HG03135 (cell line): ENCODE measurements at regions not wholly inside any gene's neighbourhood (a gene's known extent, or its start where the extent isn't known, plus 50 kb on each side); places are given as distances from the start of the nearest gene placed in this dataset.

Experiments
- ATAC-seq: cut with Tn5 transposase; IDR thresholded peaks from one replicate; pipeline ENCODE4 v1.9.1; 2021; ENCODE audit warnings: mild to moderate bottlenecking, moderate library complexity; ENCODE audit not compliant: unreplicated experiment

DNA sequence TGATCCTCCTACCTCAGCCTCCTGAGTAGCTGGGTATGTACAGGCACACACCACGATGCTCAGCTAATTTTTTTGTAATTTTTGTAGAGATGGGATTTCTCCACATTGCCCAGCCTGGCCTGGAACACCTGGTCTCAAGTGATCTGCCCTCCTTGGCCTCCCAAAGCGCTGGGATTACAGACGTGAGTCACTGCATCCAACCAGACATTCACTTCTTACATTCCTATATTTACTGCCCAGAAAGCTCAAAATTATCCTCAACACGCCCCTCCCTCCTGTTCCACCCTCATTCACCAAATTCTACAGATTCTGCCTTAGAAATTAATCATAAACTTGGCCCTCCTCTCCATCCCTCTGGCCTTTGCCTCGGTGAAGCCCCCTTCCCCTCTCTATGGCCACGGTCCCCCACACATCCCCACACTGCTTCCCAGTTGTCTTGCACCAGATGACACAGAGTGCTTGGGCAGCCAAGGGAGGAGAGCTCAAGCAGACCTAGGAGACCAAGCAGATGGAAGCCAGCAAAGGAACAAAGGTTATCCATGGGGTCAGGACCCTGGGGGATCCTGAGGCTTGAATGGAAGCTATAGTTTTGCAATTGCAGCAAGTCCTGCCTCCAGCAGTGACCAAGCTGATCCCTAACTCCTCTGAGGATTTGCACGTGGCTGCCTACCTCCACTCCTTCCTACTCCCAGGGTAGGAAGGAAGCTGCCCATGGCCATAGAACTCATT is 213.2 kb upstream of the FOXN3 start:
- no peak for ATAC-seq

GRCh38 chr14:89629383-89629782 is 212.3 kb upstream of the FOXN3 start:
- ATAC-seq = no peak

DNA sequence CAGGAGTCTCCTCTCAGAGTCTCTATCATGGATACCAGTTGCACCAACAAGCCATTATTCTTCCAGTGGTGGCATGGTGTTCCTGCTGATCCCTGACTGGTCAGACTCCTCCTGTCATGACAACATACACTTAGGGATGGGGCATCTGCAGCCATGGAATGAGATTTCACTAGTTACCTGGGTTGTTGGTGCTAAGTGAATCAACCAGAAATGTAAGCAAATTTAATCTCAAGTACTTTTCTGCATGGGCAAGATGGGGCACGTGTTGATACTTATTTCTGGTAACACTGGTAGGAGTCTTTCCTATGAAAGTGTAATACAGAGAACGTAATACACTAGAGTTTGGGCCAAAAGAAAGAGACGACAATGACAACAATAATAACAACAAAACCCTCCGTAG is 211.5 kb upstream of the FOXN3 start:
- ATAC-seq = no peak

DNA sequence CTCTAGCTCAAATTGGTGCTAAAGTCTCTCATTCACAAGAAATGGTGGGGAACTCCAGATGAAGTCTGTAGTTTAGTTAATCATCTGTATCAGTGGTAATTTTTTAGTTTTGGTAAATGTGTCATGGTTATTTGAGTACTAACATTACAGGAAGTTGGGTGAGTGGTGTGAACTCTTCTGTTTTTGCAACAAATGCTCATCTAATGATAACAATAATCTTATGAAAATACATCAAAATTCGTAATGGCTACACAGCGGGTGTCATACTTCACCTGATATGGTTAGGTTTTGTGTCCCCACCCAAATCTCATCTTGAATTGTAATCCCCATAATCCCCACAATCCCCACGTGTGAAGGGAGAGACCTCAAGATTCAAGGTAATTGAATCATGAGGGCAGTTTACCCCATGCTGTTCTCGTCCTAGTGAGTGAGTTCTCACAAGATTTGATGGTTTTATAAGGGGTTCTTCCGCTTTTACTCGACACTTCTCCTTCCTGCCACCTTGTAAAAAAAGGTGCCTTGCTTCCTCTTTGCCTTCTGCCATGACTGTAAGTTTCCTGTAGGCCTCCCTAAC is 209.3 kb upstream of the FOXN3 start:
- ATAC-seq = no peak

DNA sequence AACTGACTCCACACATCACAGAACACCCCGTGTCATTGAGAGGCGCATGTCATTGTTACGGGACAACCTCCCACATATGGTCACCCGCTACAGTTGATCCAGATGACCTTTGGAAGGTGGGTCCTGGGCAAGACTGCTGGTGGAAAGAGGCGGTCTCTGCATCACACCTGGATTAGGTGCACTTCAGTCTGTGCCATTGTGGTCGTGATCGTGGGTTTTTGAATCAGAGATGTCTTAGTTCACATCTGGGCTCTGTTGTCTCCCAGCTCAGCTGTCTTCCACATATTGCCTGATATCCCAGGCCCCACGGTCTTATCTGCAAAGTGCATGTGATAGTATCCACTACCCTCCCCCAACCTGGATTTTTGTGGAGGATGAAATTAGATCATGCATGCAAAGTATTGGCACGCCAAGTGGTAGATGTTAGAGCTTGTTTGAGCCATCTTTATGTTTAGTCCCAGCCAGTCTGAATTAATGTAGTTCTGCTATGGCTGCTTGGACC is 208.7 kb upstream of the FOXN3 start:
- no peak for ATAC-seq

DNA sequence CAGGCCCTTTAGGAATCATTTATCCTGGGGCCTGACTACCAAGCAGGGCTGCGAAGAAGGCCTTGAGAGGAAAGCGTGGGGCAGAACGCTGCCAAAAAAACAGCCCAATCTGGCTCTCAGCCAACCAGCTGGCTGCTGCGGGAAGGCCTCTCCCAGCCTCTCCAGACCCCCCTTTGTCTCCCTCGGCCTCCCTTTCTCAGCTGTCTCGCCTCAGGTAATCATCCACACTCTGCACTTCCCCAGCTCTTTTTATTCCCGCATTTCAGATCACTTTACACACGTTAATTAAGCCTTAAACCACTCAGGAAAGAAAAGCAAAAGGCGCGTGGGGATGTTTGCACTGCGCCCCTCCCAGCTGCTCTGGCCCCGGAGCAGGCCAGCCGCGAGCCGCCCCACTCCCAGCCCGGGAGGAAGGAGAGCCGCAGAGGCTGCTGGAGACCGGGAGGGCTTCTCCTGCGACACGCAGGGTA is 208.2 kb upstream of the FOXN3 start:
- no peak for ATAC-seq

DNA sequence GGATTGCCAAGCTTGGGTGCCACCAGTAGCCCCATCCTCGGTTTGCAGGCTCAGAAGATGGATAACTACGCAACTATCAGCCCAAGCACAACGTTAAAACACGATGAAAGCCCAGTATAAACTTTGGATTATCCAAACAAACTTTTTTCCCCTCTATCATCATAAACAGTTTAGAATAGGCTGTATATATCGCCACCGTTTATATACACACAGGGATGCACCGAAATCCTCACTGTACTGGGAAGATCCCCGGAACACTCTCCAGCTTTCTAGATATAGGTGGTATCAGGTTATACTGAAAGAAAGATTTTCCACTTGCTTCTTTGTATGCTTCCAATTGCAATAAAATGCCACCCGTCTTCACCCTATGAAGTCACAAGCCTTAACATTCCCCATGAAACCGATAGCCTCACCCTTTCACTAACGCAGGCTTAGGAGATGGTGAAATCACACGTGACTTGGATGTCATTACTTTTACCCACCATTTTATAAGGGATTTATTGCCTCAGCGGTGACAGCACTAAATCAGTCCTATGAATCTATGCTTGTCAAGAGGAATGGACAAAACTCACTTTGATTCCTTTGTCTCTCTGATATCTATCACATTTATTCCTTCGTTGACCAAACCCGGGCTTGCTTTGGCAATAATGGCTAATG is 207.6 kb upstream of the FOXN3 start:
- no peak for ATAC-seq

- ATAC-seq = no peak
Measured at GRCh38 chr14:89621791-89622638, 205.0 kb upstream of the FOXN3 start.

- no peak for ATAC-seq
Measured at GRCh38 chr14:89621009-89621421, 204.0 kb upstream of the FOXN3 start.

DNA sequence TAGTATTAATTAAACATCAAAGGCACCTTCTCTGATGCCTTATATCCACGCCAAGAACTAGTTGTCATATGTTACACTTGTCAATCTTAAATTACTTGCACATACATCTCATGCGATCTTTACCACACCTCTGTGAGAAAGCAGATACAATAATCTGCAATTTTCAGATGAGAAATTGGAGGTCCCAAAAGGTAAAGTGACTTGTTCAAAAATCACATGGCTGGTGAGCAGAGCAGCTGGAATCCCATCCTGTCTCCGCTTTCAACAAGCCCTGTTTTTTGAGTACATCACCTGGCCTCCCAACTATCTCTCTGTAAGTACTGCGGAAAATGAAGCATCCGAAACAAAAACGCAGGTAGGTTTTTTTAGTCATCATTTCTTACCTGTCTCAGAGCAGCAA is 203.4 kb upstream of the FOXN3 start:
- ATAC-seq = no peak

GRCh38 chr14:89619596-89619995 is 202.6 kb upstream of the FOXN3 start:
- ATAC-seq = no peak

- peak; percentile 47 for ATAC-seq
Measured at GRCh38 chr14:89618811-89619551, 201.9 kb upstream of the FOXN3 start.

DNA sequence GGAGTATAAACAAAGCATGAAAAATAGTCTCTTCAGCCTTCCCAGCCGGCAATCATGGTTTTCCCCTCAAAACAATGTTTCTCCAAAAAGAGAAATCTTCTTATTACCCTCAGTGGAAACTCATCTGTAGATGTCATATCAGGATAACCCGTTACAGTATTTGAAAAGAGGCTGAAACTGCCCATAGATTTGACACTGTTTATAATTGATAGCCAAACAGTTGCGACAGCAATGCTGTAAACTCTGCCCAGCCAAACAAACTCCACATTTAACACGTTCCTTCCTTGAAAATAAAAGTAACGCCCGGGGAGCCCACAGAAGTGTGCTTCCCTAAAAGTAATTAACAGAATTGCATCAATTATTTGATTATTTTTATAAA is 201.3 kb upstream of the FOXN3 start:
- no peak for ATAC-seq

DNA sequence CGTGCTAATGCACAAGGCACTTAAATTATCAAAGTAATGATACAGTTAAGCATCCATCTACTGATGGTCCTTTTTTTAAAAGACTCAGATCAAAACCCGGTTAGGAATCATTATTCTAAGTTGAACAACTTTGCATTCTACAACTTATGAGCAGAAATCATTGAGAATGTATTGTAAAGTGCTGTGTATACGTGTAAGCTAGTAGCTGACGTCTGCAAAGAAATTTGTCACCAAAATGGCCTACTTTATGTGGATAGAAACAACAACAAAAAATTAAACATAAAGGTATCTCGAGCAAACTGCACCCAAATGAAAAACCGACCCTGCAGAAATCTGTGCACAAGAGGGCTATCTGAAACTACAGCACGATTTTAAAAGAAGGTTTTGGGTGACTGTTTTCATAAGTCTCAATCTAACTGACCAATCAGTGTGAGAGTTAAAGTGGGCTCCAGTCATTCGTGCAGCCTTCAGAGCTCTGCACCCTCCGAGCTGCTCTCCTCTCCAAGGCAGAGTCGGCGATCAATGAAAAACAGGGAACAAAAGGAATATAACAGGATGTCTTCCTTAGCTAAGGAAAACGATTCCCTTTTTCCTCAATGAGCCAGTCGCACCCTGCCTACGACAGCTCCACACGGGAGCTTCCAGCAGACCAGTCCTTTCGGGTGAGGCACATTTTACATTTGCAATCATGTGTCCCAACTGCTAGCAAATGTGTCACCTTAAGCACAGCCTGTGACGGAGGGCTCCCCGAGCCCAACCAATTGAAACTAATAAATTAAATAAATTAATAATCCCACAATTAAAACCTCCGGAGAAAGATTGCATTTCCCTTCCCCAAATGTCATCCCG is 200.7 kb upstream of the FOXN3 start:
- ATAC-seq = peak; percentile 31

DNA sequence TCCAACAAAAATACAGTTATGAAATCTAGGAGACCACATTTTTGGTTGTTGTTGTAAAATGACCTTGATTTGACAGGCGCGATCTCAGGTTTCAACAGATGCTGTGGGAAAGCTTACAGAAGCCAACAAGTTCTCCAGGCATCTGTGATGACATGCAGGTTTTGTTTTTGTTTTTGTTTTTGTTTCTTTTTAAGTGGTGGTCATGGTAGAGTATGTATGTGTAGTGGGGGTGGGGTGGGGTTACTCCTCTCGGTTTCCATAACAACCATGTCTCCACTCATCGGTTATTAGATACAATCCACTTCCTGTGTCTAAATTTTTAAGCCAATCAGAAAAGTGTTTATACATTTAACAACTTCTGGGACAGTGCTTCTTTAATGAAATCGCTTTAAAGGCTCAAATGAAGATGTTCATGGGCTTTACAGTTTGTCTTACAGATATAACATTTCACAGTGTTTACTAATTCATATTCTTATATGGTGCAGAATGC is 199.9 kb upstream of the FOXN3 start:
- peak; percentile 49 for ATAC-seq

DNA sequence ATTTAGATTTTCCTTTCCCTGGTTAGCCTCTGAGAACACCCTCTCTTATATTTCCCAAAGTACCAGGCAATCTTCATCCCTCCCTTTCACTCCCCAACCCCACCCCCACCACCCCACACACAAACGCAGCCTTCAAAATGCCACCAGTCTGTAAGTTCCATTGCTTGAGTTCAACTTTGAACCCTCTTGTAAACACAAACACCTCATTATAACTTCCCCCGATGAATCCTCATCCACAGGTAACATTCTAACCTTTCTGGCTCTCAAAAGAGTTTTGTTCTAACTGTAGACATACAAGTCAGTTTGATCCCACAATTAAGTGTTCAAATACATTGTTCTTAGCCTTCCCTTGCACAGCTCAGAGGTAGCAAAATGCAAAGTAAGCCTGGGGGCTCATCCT is 199.4 kb upstream of the FOXN3 start:
- no peak for ATAC-seq

DNA sequence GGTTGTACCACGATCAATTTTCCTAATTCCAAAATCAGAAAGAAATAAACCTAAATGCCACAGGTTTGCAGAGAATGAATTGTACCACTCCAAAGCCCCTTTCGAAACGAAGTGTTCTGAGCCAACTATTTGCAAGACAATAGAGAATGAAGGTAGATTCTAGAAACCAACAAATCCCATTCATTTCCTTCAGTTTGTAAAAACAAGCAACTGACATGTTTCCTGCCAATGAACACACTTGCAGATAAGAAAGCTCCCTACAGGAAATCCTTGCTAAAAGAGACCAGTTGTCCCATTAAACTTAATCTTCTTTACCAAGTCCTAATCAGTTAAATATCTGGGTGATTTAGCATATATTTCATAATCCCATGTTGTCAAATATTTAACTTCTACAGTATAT is 198.4 kb upstream of the FOXN3 start:
- no peak for ATAC-seq

DNA sequence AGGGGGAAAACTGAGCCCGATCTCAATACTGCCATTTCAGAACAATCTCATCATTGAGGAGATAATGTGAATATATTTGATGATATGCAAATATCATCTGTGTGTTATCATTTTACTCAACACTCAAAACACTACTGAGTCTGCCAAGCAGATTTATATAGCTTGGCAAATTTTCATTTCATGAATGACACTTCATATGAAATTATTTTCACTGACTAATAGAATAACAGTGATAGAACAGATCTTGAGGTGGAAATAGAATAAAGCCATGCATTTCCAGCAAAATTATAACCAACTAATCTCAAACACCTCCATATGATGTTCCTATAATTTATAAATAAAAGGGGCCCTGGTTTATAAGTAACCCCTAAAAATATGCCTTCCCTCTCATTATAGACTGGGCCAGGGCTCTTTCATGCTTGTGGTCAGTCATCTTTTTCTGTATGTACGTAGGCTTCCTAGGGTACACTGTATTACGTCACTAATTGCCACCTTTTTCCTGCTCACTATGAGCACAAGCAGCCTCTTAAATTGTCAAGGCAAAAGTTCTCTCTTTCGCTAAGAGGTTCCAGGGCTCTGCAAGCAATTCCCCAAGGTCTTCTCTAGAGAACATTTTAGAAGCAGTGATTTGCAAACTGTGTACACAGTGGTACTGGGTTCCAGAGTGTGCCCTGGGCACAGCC is 197.1 kb upstream of the FOXN3 start:
- no peak for ATAC-seq
